Lower leg skin (tissue), 3 donors: ENCODE measurements at regions not wholly inside any gene's neighbourhood (a gene's known extent, or its start where the extent isn't known, plus 50 kb on each side); places are given as distances from the start of the nearest gene placed in this dataset.

ENCODE experiments used
- CTCF ChIP-seq, 3 donors: fragments of 450-650 bp; IDR thresholded peaks; one replicate each; pipeline ENCODE4 v1.5.1; 2016; ENCODE audit warnings: antibody characterized with exemption in 3 of 3, mild to moderate bottlenecking in 3 of 3, moderate library complexity in 2 of 3
- POLR2A ChIP-seq, 2 donors: fragments of 450-650 bp; IDR thresholded peaks; one replicate each; pipeline ENCODE4 v1.6.1; 2016 to 2017; ENCODE audit warnings: antibody characterized with exemption in 2 of 2, mild to moderate bottlenecking in 1 of 2, moderate library complexity in 1 of 2

DNA sequence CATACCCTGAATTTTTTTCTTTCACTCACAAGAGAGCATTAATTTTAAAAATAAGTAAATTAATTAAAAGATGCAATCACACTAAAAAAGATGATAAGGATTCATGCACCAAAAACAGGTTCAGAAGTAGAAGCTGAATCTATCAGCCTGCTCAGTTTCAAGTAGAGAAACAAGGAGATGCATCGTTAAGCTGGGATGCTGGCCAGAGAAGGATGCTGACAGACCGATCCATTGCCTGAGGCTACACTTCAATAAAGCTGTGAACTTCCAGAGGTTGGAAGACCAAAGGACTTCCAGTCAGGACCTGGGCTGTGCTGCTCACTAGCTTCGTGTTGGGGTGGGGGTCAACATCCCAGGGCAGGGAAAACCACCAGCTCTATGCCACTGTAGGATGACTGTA, 457.7 kb downstream of the EFNA5 start:
- no peak for TF ChIP-seq CTCF (IDR thresholded peaks at IDR 0.05)
- TF ChIP-seq POLR2A (IDR thresholded peaks at IDR 0.05): no peak
